Liver (tissue), 8 donors: ENCODE measurements at regions not wholly inside any gene's neighbourhood (a gene's known extent, or its start where the extent isn't known, plus 50 kb on each side); places are given as distances from the start of the nearest gene placed in this dataset.

Source experiments
- DNase-seq: peaks from one replicate; pipeline ENCODE4 v3.0.0-alpha.2; 2017; ENCODE audit warnings: low spot score
- H3K27ac ChIP-seq, 2 donors: one replicate each; pipeline ENCODE4 v1.7.0; 2013; ENCODE audit warnings: inconsistent platforms in 2 of 2, low read length in 2 of 2, control low read depth in 1 of 2, low read depth in 1 of 2, mild to moderate bottlenecking in 1 of 2
- H3K27me3 ChIP-seq, 4 donors: one replicate each; pipeline versions ENCODE4 v1.6.1 to v1.7.0; 2013; ENCODE audit warnings: low read length in 3 of 4, inconsistent platforms in 1 of 4, mild to moderate bottlenecking in 1 of 4, moderate library complexity in 1 of 4; ENCODE audit not compliant: control insufficient read depth in 4 of 4, insufficient read depth in 4 of 4
- H3K36me3 ChIP-seq, 4 donors: one replicate each; pipeline versions ENCODE4 v1.6.1 to v1.7.0; 2013; ENCODE audit warnings: low read length in 3 of 4, mild to moderate bottlenecking in 3 of 4, low read depth in 1 of 4, moderate library complexity in 1 of 4; ENCODE audit not compliant: control insufficient read depth in 4 of 4, insufficient read depth in 3 of 4
- H3K4me1 ChIP-seq, 4 donors: one replicate each; pipeline versions ENCODE4 v1.6.1 to v1.7.0; 2013; ENCODE audit warnings: low read length in 3 of 4, mild to moderate bottlenecking in 3 of 4, moderate library complexity in 1 of 4; ENCODE audit not compliant: control insufficient read depth in 4 of 4, insufficient read depth in 4 of 4
- H3K4me3 ChIP-seq, 3 donors: one replicate each; pipeline versions ENCODE4 v1.6.1 to v1.7.0; 2013; ENCODE audit warnings: low read length in 3 of 3, control low read depth in 1 of 3, low read depth in 1 of 3, mild to moderate bottlenecking in 1 of 3
- H3K9ac ChIP-seq, 2 donors: one replicate each; pipeline ENCODE4 v1.7.0; 2013; ENCODE audit warnings: low read length in 2 of 2, mild to moderate bottlenecking in 2 of 2, moderate library complexity in 2 of 2, control low read depth in 1 of 2, low read depth in 1 of 2
- H3K9me3 ChIP-seq, 4 donors: one replicate each; pipeline versions ENCODE4 v1.6.1 to v1.7.0; 2013; ENCODE audit warnings: low read length in 3 of 4; ENCODE audit not compliant: control insufficient read depth in 4 of 4
- CTCF ChIP-seq: fragments of 150-350 bp; IDR thresholded peaks from 2 replicates; pipeline ENCODE4 v1.5.1; 2017; ENCODE audit warnings: improper control_type of control experiment, low read depth, low read length; ENCODE audit not compliant: missing input control
- EGR1 ChIP-seq, 2 donors: IDR thresholded peaks; 2 replicates each; pipeline ENCODE4 v1.6.1; 2016 to 2018; ENCODE audit warnings: antibody characterized with exemption in 2 of 2, low read depth in 2 of 2
- FOXA1 ChIP-seq: IDR thresholded peaks from 2 replicates; pipeline ENCODE4 v1.6.1; 2016; ENCODE audit warnings: antibody characterized with exemption
- GABPA ChIP-seq, 2 donors: IDR thresholded peaks in 1 of 2; conservative IDR thresholded peaks in 1 of 2; 2 replicates each; pipeline ENCODE4 v1.6.1; 2016; ENCODE audit warnings: antibody characterized with exemption in 2 of 2, mild to moderate bottlenecking in 1 of 2, moderate library complexity in 1 of 2
- HNF4A ChIP-seq, 2 donors: conservative IDR thresholded peaks; 2 replicates each; pipeline ENCODE4 v1.6.1; 2016; ENCODE audit warnings: antibody characterized with exemption in 2 of 2, mild to moderate bottlenecking in 2 of 2
- HNF4G ChIP-seq: IDR thresholded peaks from 2 replicates; pipeline ENCODE4 v1.6.1; 2016; ENCODE audit warnings: antibody characterized with exemption
- NR2F2 ChIP-seq: IDR thresholded peaks from 2 replicates; pipeline ENCODE4 v1.6.1; 2016; ENCODE audit warnings: antibody characterized with exemption
- RXRA ChIP-seq, 2 donors: IDR thresholded peaks; 2 replicates each; pipeline ENCODE4 v1.6.1; 2017 to 2018; ENCODE audit warnings: antibody characterized with exemption in 2 of 2, mild to moderate bottlenecking in 1 of 2
- SP1 ChIP-seq: IDR thresholded peaks from 2 replicates; pipeline ENCODE4 v1.6.1; 2018; ENCODE audit warnings: antibody characterized with exemption, mild to moderate bottlenecking
- YY1 ChIP-seq: IDR thresholded peaks from 2 replicates; pipeline ENCODE4 v1.6.1; 2016; ENCODE audit warnings: antibody characterized with exemption, mild to moderate bottlenecking
- ZBTB33 ChIP-seq: IDR thresholded peaks from 2 replicates; pipeline ENCODE4 v1.6.1; 2016; ENCODE audit warnings: antibody characterized with exemption
- WGBS: extraction: QIAGEN DNeasy Blood & Tissue Kit; methylation state at CpG from one replicate; pipeline ENCODE4 v1.1.7; 2013; 5-methylcytosine and 5-hydroxymethylcytosine counted together
- TF ChIP-seq, protein P1 (sequence below): IDR thresholded peaks from 2 replicates; pipeline ENCODE4 v1.6.1; 2016; ENCODE audit warnings: antibody characterized with exemption
- TF ChIP-seq, protein P2 (sequence below): IDR thresholded peaks from 2 replicates; pipeline ENCODE4 v1.6.1; 2016; ENCODE audit warnings: antibody characterized with exemption, mild to moderate bottlenecking
- donor health status: healthy.
- donor health status: healthy.
- donor health status: healthy.
- donor health status: healthy.
- donor health status: healthy.

DNA sequence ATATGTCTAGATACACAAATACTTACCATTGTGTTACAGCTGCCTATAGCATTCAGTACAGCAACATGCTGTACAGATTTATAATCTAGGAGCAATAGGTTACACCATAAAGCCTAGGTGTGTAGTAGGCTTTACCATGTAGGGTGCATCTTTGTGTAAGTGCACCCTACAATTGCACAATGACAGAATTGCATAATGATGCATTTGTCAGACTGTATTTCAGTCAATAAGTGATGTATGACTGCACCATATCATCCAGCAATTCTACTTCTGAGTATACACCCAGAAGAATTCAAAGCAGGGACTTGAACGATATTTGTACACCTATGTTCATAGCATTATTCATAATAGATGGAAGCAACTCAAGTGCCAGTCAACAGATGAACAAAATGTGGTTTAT lies 100.4 kb upstream of the SLC44A1 start (continued):
- TF ChIP-seq SP1 (no peak), YY1 (no peak), HNF4G (no peak), RXRA (IDR thresholded peaks at IDR 0.05) (no peak), NR2F2 (no peak), ZBTB33 (no peak), EGR1 (IDR thresholded peaks at IDR 0.05; ENCODE audit: low read depth in 2 of 2) (no peak), HNF4A (conservative IDR thresholded peaks at IDR 0.05) (no peak)

DNA sequence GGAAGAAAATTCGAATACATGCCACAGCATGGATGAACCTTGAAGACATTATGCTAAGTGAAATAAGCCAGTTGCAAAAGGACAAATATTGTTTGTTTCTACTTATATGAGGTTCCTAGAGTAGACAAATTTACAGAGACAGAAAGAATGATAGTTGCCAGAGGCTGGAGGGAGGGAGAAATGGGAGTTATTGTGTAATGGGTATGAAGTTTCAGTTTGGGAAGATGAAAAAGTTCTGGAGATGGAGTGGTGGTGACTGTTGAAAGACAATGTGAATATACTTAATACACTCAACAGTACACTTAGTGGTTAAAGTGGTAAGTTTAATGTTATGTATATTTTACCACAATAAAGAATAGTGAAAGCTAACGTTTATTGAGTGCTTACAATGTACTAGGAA lies 99.6 kb upstream of the SLC44A1 start:
- WGBS: 83% methylated on average over 2 of the region's 2 CpGs
- TF ChIP-seq SP1 (no peak), EGR1 (IDR thresholded peaks at IDR 0.05; ENCODE audit: low read depth in 2 of 2) (no peak), CTCF (no peak), RXRA (IDR thresholded peaks at IDR 0.05) (no peak), YY1 (no peak)
- no peak overlapping the region for H3K9ac ChIP-seq
- no peak overlapping the region for H3K27ac ChIP-seq
- H3K4me3 ChIP-seq: no peak overlapping the region
- H3K27me3 ChIP-seq: no peaks in the 10 kb centered on the region
- no peak for DNase-seq
- no peaks in the 10 kb centered on the region for H3K9me3 ChIP-seq
- H3K36me3 ChIP-seq: no peaks in the 10 kb centered on the region
- H3K4me1 ChIP-seq: no peaks in the 10 kb centered on the region

DNA sequence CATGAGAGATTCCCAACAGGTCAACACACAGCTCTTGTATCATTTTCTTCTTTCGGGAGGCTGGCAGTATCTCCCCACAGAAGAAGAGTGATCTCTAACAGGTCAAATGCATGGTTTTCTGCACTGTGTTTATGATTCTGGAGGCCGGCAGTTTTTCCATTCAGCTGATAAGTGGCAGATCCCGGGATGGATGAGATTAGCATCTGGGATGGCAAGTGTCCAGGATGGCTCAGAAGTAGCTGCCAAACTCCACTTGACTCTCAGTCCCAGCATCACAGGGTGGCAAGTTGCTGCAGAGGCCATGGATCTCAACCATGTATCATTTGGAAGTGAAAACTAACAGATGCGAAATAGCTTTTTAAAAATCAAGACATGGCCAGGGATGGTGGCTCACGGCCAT lies 97.8 kb upstream of the SLC44A1 start:
- H3K4me1 ChIP-seq: no peaks in the 10 kb centered on the region
- DNase-seq: no peak
- 85% methylated on average over 5 of the region's 5 CpGs for WGBS
- H3K9ac ChIP-seq: no peak overlapping the region
- H3K4me3 ChIP-seq: no peak overlapping the region
- no peaks in the 10 kb centered on the region for H3K36me3 ChIP-seq
- H3K27ac ChIP-seq: no peak overlapping the region
- TF ChIP-seq CTCF (no peak), GABPA (IDR thresholded peaks at IDR 0.05 in 1 of 2, conservative IDR thresholded peaks at IDR 0.05 in 1 of 2) (no peak), RXRA (IDR thresholded peaks at IDR 0.05) (no peak), HNF4A (conservative IDR thresholded peaks at IDR 0.05) (no peak), FOXA1 (no peak), YY1 (no peak)
- TF ChIP-seq, protein P1, sequence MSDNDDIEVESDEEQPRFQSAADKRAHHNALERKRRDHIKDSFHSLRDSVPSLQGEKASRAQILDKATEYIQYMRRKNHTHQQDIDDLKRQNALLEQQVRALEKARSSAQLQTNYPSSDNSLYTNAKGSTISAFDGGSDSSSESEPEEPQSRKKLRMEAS: no peak
- TF ChIP-seq, protein P2, sequence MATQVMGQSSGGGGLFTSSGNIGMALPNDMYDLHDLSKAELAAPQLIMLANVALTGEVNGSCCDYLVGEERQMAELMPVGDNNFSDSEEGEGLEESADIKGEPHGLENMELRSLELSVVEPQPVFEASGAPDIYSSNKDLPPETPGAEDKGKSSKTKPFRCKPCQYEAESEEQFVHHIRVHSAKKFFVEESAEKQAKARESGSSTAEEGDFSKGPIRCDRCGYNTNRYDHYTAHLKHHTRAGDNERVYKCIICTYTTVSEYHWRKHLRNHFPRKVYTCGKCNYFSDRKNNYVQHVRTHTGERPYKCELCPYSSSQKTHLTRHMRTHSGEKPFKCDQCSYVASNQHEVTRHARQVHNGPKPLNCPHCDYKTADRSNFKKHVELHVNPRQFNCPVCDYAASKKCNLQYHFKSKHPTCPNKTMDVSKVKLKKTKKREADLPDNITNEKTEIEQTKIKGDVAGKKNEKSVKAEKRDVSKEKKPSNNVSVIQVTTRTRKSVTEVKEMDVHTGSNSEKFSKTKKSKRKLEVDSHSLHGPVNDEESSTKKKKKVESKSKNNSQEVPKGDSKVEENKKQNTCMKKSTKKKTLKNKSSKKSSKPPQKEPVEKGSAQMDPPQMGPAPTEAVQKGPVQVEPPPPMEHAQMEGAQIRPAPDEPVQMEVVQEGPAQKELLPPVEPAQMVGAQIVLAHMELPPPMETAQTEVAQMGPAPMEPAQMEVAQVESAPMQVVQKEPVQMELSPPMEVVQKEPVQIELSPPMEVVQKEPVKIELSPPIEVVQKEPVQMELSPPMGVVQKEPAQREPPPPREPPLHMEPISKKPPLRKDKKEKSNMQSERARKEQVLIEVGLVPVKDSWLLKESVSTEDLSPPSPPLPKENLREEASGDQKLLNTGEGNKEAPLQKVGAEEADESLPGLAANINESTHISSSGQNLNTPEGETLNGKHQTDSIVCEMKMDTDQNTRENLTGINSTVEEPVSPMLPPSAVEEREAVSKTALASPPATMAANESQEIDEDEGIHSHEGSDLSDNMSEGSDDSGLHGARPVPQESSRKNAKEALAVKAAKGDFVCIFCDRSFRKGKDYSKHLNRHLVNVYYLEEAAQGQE: no peak
- H3K27me3 ChIP-seq: no peaks in the 10 kb centered on the region
- H3K9me3 ChIP-seq: no peaks in the 10 kb centered on the region
